ENCODE measurements at regions not wholly inside any gene's neighbourhood (a gene's known extent, or its start where the extent isn't known, plus 50 kb on each side); places are given as distances from the start of the nearest gene placed in this dataset.

DNA sequence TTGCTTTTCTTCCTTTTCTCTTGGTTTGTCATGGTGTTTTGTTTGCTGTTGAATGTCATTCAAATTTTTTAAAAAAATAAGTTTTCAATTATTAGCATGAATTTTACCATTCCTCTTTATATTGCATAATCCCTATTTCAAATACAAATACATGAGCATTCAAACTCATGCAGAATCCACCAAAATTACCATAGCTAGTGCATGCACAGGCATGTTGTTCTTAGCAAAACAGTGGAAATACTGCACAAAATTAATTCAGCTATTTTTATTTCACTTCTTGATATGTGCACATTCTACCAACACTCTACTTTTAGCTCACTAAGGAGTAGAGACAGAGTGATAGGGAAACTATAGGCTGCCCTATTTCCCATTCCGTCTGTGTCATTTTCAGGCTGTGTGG is 670.1 kb upstream of the LRRN3 start:
- TF ChIP-seq, protein P1, sequence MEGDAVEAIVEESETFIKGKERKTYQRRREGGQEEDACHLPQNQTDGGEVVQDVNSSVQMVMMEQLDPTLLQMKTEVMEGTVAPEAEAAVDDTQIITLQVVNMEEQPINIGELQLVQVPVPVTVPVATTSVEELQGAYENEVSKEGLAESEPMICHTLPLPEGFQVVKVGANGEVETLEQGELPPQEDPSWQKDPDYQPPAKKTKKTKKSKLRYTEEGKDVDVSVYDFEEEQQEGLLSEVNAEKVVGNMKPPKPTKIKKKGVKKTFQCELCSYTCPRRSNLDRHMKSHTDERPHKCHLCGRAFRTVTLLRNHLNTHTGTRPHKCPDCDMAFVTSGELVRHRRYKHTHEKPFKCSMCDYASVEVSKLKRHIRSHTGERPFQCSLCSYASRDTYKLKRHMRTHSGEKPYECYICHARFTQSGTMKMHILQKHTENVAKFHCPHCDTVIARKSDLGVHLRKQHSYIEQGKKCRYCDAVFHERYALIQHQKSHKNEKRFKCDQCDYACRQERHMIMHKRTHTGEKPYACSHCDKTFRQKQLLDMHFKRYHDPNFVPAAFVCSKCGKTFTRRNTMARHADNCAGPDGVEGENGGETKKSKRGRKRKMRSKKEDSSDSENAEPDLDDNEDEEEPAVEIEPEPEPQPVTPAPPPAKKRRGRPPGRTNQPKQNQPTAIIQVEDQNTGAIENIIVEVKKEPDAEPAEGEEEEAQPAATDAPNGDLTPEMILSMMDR (IDR thresholded peaks at IDR 0.05), result no peak
- no peak for TF ChIP-seq POLR2A (IDR thresholded peaks at IDR 0.05)
- TF ChIP-seq POLR2AphosphoS5 (IDR thresholded peaks at IDR 0.05), result no peak
